ENCODE measurements at regions not wholly inside any gene's neighbourhood (a gene's known extent, or its start where the extent isn't known, plus 50 kb on each side); places are given as distances from the start of the nearest gene placed in this dataset.

GRCh38 chr6:12648171-12648570 is 68.4 kb upstream of the PHACTR1 start:
- H3K79me2 ChIP-seq (ENCODE audit: insufficient read depth, low read length) = no peaks in the 10 kb centered on the region

More at GRCh38 chr6:12648171-12648570, 68.4 kb upstream of the PHACTR1 start:
- Histone ChIP-seq H3K4ac (ENCODE audit: low read depth, low read length) (no peak overlapping the region), H3K23ac (ENCODE audit: insufficient read length, low read depth, low read length) (no peak overlapping the region), H3K9ac (ENCODE audit: extremely low read depth, insufficient read length, low read length) (no peak overlapping the region), H3T11ph (ENCODE audit: low read length) (no peak overlapping the region), H3K27me3 (ENCODE audit: insufficient read depth, low read length) (no peaks in the 10 kb centered on the region), H2BK20ac (ENCODE audit: low read depth, low read length, poor library complexity, severe bottlenecking) (no peak overlapping the region), H3K79me1 (ENCODE audit: insufficient read depth, low read depth, low read length, poor library complexity, severe bottlenecking) (no peaks in the 10 kb centered on the region), H3K27ac (ENCODE audit: insufficient read length, low read depth, low read length) (no peak overlapping the region), H2BK12ac (ENCODE audit: insufficient read length, low read depth, low read length) (no peak overlapping the region), H3K18ac (ENCODE audit: insufficient read length, low read depth, low read length) (no peak overlapping the region), H4K5ac (ENCODE audit: insufficient read length, low read depth, low read length) (no peak overlapping the region), H3K14ac (ENCODE audit: insufficient read depth, low read length) (no peak overlapping the region), H3K9me3 (ENCODE audit: control insufficient read depth, low read depth, low read length) (no peaks in the 10 kb centered on the region), H3K56ac (ENCODE audit: insufficient read length, low read depth, low read length) (no peak overlapping the region), H3K23me2 (ENCODE audit: insufficient read length, low read depth, low read length, poor library complexity, severe bottlenecking) (no peaks in the 10 kb centered on the region), H2BK5ac (ENCODE audit: insufficient read length, low read length) (no peak overlapping the region), H4K20me1 (ENCODE audit: control insufficient read depth, insufficient read depth, insufficient read length) (no peaks in the 10 kb centered on the region), H4K8ac (replicated peaks; ENCODE audit: insufficient read length, low read depth, low read length) (no peak overlapping the region), H4K91ac (ENCODE audit: insufficient read length, low read depth, low read length) (no peak overlapping the region), H3K4me2 (ENCODE audit: insufficient read depth, insufficient read length, low read length) (no peak overlapping the region), H2BK120ac (ENCODE audit: low read depth, low read length, poor library complexity, severe bottlenecking) (no peak overlapping the region), H3K4me1 (ENCODE audit: insufficient read depth, low read length) (no peaks in the 10 kb centered on the region), H2AFZ (ENCODE audit: low read length) (no peak overlapping the region), H2AK5ac (ENCODE audit: insufficient read length, low read length) (no peak overlapping the region), H2BK15ac (ENCODE audit: low read depth, low read length) (no peak overlapping the region)
- no peak for TF ChIP-seq CTCF (conservative IDR thresholded peaks at IDR 0.05)
- Mint-ChIP-seq H3K27ac (no peak overlapping the region), H3K4me3 (no peak overlapping the region), H3K36me3 (ENCODE audit: insufficient read depth in 1 of 3, low read depth in 3 of 3) (peaks cover 0 to 5% (median 2%) of the 10 kb centered on the region in 3 experiments; a peak in 2 of 7 replicates), H3K27me3 (ENCODE audit: low read depth) (no peaks in the 10 kb centered on the region; the same call in none of the 2 replicates), H3K9me3 (peaks cover 3 to 13% of the 10 kb centered on the region in 2 experiments; a peak in 4 of 5 replicates), H3K4me1 (no peaks in the 10 kb centered on the region)
- no peak for DNase-seq
- no CpG with 5 or more reads among the region's 4 CpGs for WGBS (ENCODE audit: extremely low coverage, insufficient read length, low lambda C conversion rate)

All from H9 (cell line).